ENCODE measurements at regions not wholly inside any gene's neighbourhood (a gene's known extent, or its start where the extent isn't known, plus 50 kb on each side); places are given as distances from the start of the nearest gene placed in this dataset.

DNA sequence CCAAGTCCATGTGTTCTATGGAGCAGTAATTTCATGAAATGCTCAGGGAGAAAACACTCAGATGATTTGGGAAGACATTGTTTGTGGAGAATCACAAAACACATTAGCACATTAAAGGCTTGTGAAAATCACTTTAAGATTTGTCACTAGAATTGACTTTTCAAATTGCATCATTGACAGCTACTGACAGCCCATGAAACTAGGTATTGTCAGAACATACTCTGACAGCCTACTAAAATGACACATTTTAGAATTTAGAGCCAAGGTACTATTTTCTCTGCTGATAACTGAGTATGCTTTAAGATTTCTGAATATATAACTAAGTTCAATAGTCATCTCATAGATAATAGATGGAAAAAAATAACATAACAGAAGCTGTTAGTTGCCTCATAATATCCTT lies 67.4 kb upstream of the FOXC1 start:
- no peaks in the 10 kb centered on the region for H3K27me3 ChIP-seq (replicated peaks in 1 of 4; ENCODE audit: control extremely low read depth in 1 of 4, control insufficient read depth in 3 of 4, insufficient read depth in 4 of 4, low read length in 3 of 4)
- ChIA-PET POLR2A (no interaction called here), CTCF (no interaction called here)
- intact Hi-C loops (cut with micrococcal nuclease), result no loop called here
- no peak overlapping the region for H3K4me2 ChIP-seq (replicated peaks; ENCODE audit: low read depth, low read length, poor library complexity, severe bottlenecking)
- TF ChIP-seq, protein P1, sequence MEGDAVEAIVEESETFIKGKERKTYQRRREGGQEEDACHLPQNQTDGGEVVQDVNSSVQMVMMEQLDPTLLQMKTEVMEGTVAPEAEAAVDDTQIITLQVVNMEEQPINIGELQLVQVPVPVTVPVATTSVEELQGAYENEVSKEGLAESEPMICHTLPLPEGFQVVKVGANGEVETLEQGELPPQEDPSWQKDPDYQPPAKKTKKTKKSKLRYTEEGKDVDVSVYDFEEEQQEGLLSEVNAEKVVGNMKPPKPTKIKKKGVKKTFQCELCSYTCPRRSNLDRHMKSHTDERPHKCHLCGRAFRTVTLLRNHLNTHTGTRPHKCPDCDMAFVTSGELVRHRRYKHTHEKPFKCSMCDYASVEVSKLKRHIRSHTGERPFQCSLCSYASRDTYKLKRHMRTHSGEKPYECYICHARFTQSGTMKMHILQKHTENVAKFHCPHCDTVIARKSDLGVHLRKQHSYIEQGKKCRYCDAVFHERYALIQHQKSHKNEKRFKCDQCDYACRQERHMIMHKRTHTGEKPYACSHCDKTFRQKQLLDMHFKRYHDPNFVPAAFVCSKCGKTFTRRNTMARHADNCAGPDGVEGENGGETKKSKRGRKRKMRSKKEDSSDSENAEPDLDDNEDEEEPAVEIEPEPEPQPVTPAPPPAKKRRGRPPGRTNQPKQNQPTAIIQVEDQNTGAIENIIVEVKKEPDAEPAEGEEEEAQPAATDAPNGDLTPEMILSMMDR (IDR thresholded peaks at IDR 0.05), result no peak
- no peak for TF ChIP-seq EZH2 (IDR thresholded peaks at IDR 0.05; ENCODE audit: borderline replicate concordance, insufficient read depth, low read depth, low read length, poor library complexity, severe bottlenecking)
- no peak overlapping the region for H2AFZ ChIP-seq (ENCODE audit: insufficient read depth, low read depth, low read length, poor library complexity, severe bottlenecking)
- H3K4me3 ChIP-seq (ENCODE audit: control extremely low read depth in 1 of 5, extremely low read depth in 1 of 5, insufficient read depth in 1 of 5, low read depth in 2 of 5, low read length in 4 of 5), result no peak overlapping the region
- no peaks in the 10 kb centered on the region for H3K79me2 ChIP-seq (ENCODE audit: control insufficient read depth, insufficient read depth, low read length)
- Mint-ChIP-seq H3K4me3 (no peak overlapping the region), H3K27me3 (peaks cover 5% of the 10 kb centered on the region), H3K27ac (no peak overlapping the region), H3K9me3 (ENCODE audit: insufficient read depth) (no peaks in the 10 kb centered on the region), H3K4me1 (no peaks in the 10 kb centered on the region)
- no peaks in the 10 kb centered on the region for H4K20me1 ChIP-seq (ENCODE audit: control insufficient read depth, insufficient read depth, low read length, poor library complexity, severe bottlenecking)
- H3K36me3 ChIP-seq (replicated peaks in 1 of 2; ENCODE audit: control extremely low read depth in 1 of 2, control insufficient read depth in 1 of 2, extremely low read depth in 1 of 2, insufficient read depth in 2 of 2, low read length in 1 of 2), result no peaks in the 10 kb centered on the region
- H3K4me1 ChIP-seq (ENCODE audit: control insufficient read depth in 2 of 2, insufficient read depth in 2 of 2, low read length in 2 of 2), result no peaks in the 10 kb centered on the region
- no peak overlapping the region for H3K9ac ChIP-seq (ENCODE audit: low read length)
- H3K27ac ChIP-seq (ENCODE audit: low read length in 2 of 2), result no peak overlapping the region
- no peak for DNase-seq
- H3K9me3 ChIP-seq (ENCODE audit: control extremely low read depth in 1 of 3, control insufficient read depth in 2 of 3, insufficient read depth in 1 of 3, low read length in 2 of 3), result no peaks in the 10 kb centered on the region
- no peak for ATAC-seq (ENCODE audit: low read depth)

DNA sequence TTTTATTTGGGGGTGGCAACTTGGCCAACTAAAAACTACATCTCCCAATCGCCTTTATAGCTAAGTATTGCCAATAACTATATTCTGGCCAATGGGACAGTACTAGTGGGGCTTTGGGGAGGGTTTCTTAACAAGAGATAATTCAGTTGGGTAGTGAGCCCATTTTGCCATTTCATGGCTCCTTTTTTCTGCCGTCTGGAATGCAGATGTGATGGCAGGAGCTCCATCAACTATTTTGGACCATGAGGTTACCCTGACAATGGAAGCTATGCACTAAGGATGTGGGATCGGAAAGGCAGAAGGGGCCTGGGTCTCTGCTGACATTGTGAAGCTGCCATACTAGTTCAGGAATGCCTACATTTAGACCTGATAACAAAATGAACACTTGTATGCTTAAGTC lies 67.0 kb upstream of the FOXC1 start:
- POLR2A ChIA-PET, result no interaction called here
- H3K9me3 Mint-ChIP-seq (ENCODE audit: insufficient read depth), result no peaks in the 10 kb centered on the region
- H3K4me1 Mint-ChIP-seq, result no peaks in the 10 kb centered on the region

More for the DNA sequence above, 67.0 kb upstream of the FOXC1 start:
- peaks cover 0 to 4% (median 0%) of the 10 kb centered on the region in 3 donors for H3K9me3 ChIP-seq (ENCODE audit: control extremely low read depth in 1 of 3, control insufficient read depth in 2 of 3, insufficient read depth in 1 of 3, low read length in 2 of 3)
- H3K79me2 ChIP-seq (ENCODE audit: control insufficient read depth, insufficient read depth, low read length), result no peaks in the 10 kb centered on the region
- H2AFZ ChIP-seq (ENCODE audit: insufficient read depth, low read depth, low read length, poor library complexity, severe bottlenecking), result no peak overlapping the region
- H3K27ac ChIP-seq (ENCODE audit: low read length in 2 of 2), result no peak overlapping the region
- no peaks in the 10 kb centered on the region for H3K27me3 ChIP-seq (replicated peaks in 1 of 4; ENCODE audit: control extremely low read depth in 1 of 4, control insufficient read depth in 3 of 4, insufficient read depth in 4 of 4, low read length in 3 of 4)
- TF ChIP-seq, protein P1 (IDR thresholded peaks at IDR 0.05), result no peak
- TF ChIP-seq EZH2 (IDR thresholded peaks at IDR 0.05; ENCODE audit: borderline replicate concordance, insufficient read depth, low read depth, low read length, poor library complexity, severe bottlenecking), result no peak
- Mint-ChIP-seq H3K4me3 (no peak overlapping the region), H3K27me3 (peaks cover 3% of the 10 kb centered on the region), H3K27ac (no peak overlapping the region)
- CTCF ChIA-PET, result no interaction called here
- 60% methylated on average over 1 of the region's 3 CpGs for WGBS (ENCODE audit: insufficient coverage)
- intact Hi-C loops (cut with micrococcal nuclease), result no loop called here
- no peak overlapping the region for H3K4me2 ChIP-seq (replicated peaks; ENCODE audit: low read depth, low read length, poor library complexity, severe bottlenecking)
- H3K36me3 ChIP-seq (replicated peaks in 1 of 2; ENCODE audit: control extremely low read depth in 1 of 2, control insufficient read depth in 1 of 2, extremely low read depth in 1 of 2, insufficient read depth in 2 of 2, low read length in 1 of 2), result no peaks in the 10 kb centered on the region
- H3K9ac ChIP-seq (ENCODE audit: low read length), result no peak overlapping the region
- H3K4me3 ChIP-seq (ENCODE audit: control extremely low read depth in 1 of 5, extremely low read depth in 1 of 5, insufficient read depth in 1 of 5, low read depth in 2 of 5, low read length in 4 of 5), result no peak overlapping the region
- no peaks in the 10 kb centered on the region for H4K20me1 ChIP-seq (ENCODE audit: control insufficient read depth, insufficient read depth, low read length, poor library complexity, severe bottlenecking)
- H3K4me1 ChIP-seq (ENCODE audit: control insufficient read depth in 2 of 2, insufficient read depth in 2 of 2, low read length in 2 of 2), result no peaks in the 10 kb centered on the region
- ATAC-seq (ENCODE audit: low read depth) (no peak), DNase-seq (no peak)
